ENCODE measurements at regions not wholly inside any gene's neighbourhood (a gene's known extent, or its start where the extent isn't known, plus 50 kb on each side); places are given as distances from the start of the nearest gene placed in this dataset.

GRCh38 chr14:96666088-96666487 is 131.1 kb upstream of the VRK1 start:
- intact Hi-C loops (cut with micrococcal nuclease; ENCODE audit: unreplicated experiment) = loop anchor here (5.0 kb wide), 1 partner anchor 84 kb away; no protein-coding TSS in a partner anchor

GRCh38 chr14:96670391-96670790 is 126.8 kb upstream of the VRK1 start:
- CTCF ChIA-PET = no interaction called here
- Mint-ChIP-seq H3K9me3 (ENCODE audit: low read depth, unreplicated experiment) (no peaks in the 10 kb centered on the region), H3K4me3 (ENCODE audit: low read depth, unreplicated experiment) (no peak overlapping the region), H3K36me3 (ENCODE audit: insufficient read depth, unreplicated experiment) (no peaks in the 10 kb centered on the region), H3K4me1 (ENCODE audit: low read depth, unreplicated experiment) (no peaks in the 10 kb centered on the region), H3K27ac (ENCODE audit: unreplicated experiment) (no peak overlapping the region), H3K27me3 (ENCODE audit: unreplicated experiment) (peaks cover 78% of the 10 kb centered on the region)
- TF ChIP-seq CTCF (IDR thresholded peaks at IDR 0.05; ENCODE audit: unreplicated experiment) = no peak
- BruUV-seq (replicated peaks) = no TSS peak
- no peak for DNase-seq
- intact Hi-C loops (cut with micrococcal nuclease; ENCODE audit: unreplicated experiment) = no loop called here

More at GRCh38 chr14:96666088-96666487, 131.1 kb upstream of the VRK1 start:
- no peak for TF ChIP-seq CTCF (IDR thresholded peaks at IDR 0.05; ENCODE audit: unreplicated experiment)
- H3K36me3 Mint-ChIP-seq (ENCODE audit: insufficient read depth, unreplicated experiment) = no peaks in the 10 kb centered on the region
- no peaks in the 10 kb centered on the region for H3K4me1 Mint-ChIP-seq (ENCODE audit: low read depth, unreplicated experiment)
- CTCF ChIA-PET = interaction anchor here (0.8 kb wide), 1 partner anchor 74 kb away, joined by 3 read pairs; no protein-coding TSS in a partner anchor
- peaks cover 88% of the 10 kb centered on the region for H3K27me3 Mint-ChIP-seq (ENCODE audit: unreplicated experiment)
- BruUV-seq (replicated peaks) = no TSS peak
- DNase-seq = no peak
- no peak overlapping the region for H3K4me3 Mint-ChIP-seq (ENCODE audit: low read depth, unreplicated experiment)
- no peaks in the 10 kb centered on the region for H3K9me3 Mint-ChIP-seq (ENCODE audit: low read depth, unreplicated experiment)
- no peak overlapping the region for H3K27ac Mint-ChIP-seq (ENCODE audit: unreplicated experiment)

GRCh38 chr14:96671218-96671617 is 126.0 kb upstream of the VRK1 start:
- Mint-ChIP-seq H3K36me3 (ENCODE audit: insufficient read depth, unreplicated experiment) (no peaks in the 10 kb centered on the region), H3K4me1 (ENCODE audit: low read depth, unreplicated experiment) (no peaks in the 10 kb centered on the region), H3K27me3 (ENCODE audit: unreplicated experiment) (peaks cover 78% of the 10 kb centered on the region), H3K27ac (ENCODE audit: unreplicated experiment) (no peak overlapping the region), H3K4me3 (ENCODE audit: low read depth, unreplicated experiment) (no peak overlapping the region), H3K9me3 (ENCODE audit: low read depth, unreplicated experiment) (no peaks in the 10 kb centered on the region)
- BruUV-seq (replicated peaks) = no TSS peak
- TF ChIP-seq CTCF (IDR thresholded peaks at IDR 0.05; ENCODE audit: unreplicated experiment) = no peak
- CTCF ChIA-PET = no interaction called here
- intact Hi-C loops (cut with micrococcal nuclease; ENCODE audit: unreplicated experiment) = no loop called here
- DNase-seq = no peak

- BruUV-seq (replicated peaks) = no TSS peak
- Mint-ChIP-seq H3K4me1 (ENCODE audit: low read depth, unreplicated experiment) (no peaks in the 10 kb centered on the region), H3K4me3 (ENCODE audit: low read depth, unreplicated experiment) (no peak overlapping the region), H3K36me3 (ENCODE audit: insufficient read depth, unreplicated experiment) (no peaks in the 10 kb centered on the region), H3K27ac (ENCODE audit: unreplicated experiment) (no peak overlapping the region), H3K9me3 (ENCODE audit: low read depth, unreplicated experiment) (no peaks in the 10 kb centered on the region), H3K27me3 (ENCODE audit: unreplicated experiment) (peaks cover 78% of the 10 kb centered on the region)
- intact Hi-C loops (cut with micrococcal nuclease; ENCODE audit: unreplicated experiment) = no loop called here
- DNase-seq = no peak
- no peak for TF ChIP-seq CTCF (IDR thresholded peaks at IDR 0.05; ENCODE audit: unreplicated experiment)
- CTCF ChIA-PET = no interaction called here
Observed at GRCh38 chr14:96673706-96674105, 123.5 kb upstream of the VRK1 start.

All from Calu3 (cell line).